K562 (cell line): ENCODE measurements at regions not wholly inside any gene's neighbourhood (a gene's known extent, or its start where the extent isn't known, plus 50 kb on each side); places are given as distances from the start of the nearest gene placed in this dataset.

Experiments
- ATAC-seq: fragments of 200-7000 bp; cut with Tn5 transposase; 3 replicates; pipeline ENCODE4 v1.9.1; 2020; ENCODE audit warnings: moderate library complexity
- BruUV-seq: library from RNA; stranded (reverse); fragments of 400-500 nt; replicated peaks from 2 replicates; lab custom pipeline; 2021; lab: Mats Ljungman, UMichigan
- CTCF ChIA-PET: fragments of 300-600 bp; formaldehyde crosslinking; extraction: SDS; loops from one replicate; lab custom pipeline; 2021; ENCODE audit warnings: low intra/inter-chr PET ratio; lab: Yijun Ruan, JAX
- POLR2A ChIA-PET: fragments of 300-600, 350-650 bp; sonication (Branson Sonifier 250); formaldehyde crosslinking; extraction: SDS; loops from one replicate; lab custom pipeline; 2021; ENCODE audit warnings: antibody characterized with exemption, inconsistent platforms; lab: Yijun Ruan, JAX
- DNase-seq, 4 experiments: peaks; one replicate each; pipeline versions ENCODE4 v3.0.0 to v3.0.0-alpha.2; 2011 to 2018; ENCODE audit warnings: low spot score in 3 of 4, mixed read lengths in 3 of 4; ENCODE audit errors: extremely low read depth in 1 of 4
- FAIRE-seq: peaks from 2 replicates; lab custom pipeline; 2011; peaks lifted over from hg19 to GRCh38; lab: Jason Lieb, UNC
- H2AFZ ChIP-seq: 2 replicates; pipeline ENCODE4 v1.6.0; 2011; ENCODE audit warnings: low read depth, low read length, control low read depth, inconsistent platforms
- H3K27ac ChIP-seq: fragments of 200-600 bp; 3 replicates; pipeline ENCODE4 v1.8.0; 2011; ENCODE audit warnings: low read depth, mild to moderate bottlenecking, control low read depth, inconsistent platforms, low read length, moderate library complexity, mixed read lengths; ENCODE audit errors: extremely low read depth
- H3K27me3 ChIP-seq, 2 experiments: fragments of 300-600 bp in 1 of 2; 2 replicates in 1 of 2; 3 replicates in 1 of 2; pipeline versions ENCODE4 v1.6.0 to v1.8.0; 2011; ENCODE audit warnings: inconsistent platforms in 2 of 2, low read length in 2 of 2, mild to moderate bottlenecking in 1 of 2, mixed read lengths in 1 of 2, moderate library complexity in 1 of 2; ENCODE audit not compliant: control insufficient read depth in 2 of 2, insufficient read depth in 2 of 2
- H3K36me3 ChIP-seq: fragments of 300-600 bp; 3 replicates; pipeline ENCODE4 v1.8.0; 2011; ENCODE audit warnings: mild to moderate bottlenecking, low read length, inconsistent platforms; ENCODE audit not compliant: control insufficient read depth, insufficient read depth
- H3K4me1 ChIP-seq, 2 experiments: fragments of 200-600 bp in 1 of 2; replicated peaks in 1 of 2; 2 replicates in 1 of 2; 3 replicates in 1 of 2; pipeline versions ENCODE4 v1.5.1 to v1.8.0; 2011; ENCODE audit warnings: inconsistent platforms in 2 of 2, low read length in 2 of 2, mild to moderate bottlenecking in 1 of 2, mixed read lengths in 1 of 2, moderate library complexity in 1 of 2; ENCODE audit not compliant: control insufficient read depth in 2 of 2, insufficient read depth in 2 of 2
- H3K4me2 ChIP-seq: 2 replicates; pipeline ENCODE4 v1.6.1; 2011; ENCODE audit warnings: low read length, control low read depth, inconsistent platforms, mixed read lengths; ENCODE audit not compliant: insufficient read depth
- H3K4me3 ChIP-seq: fragments of 200-600 bp; sonication (generic), shearing (Covaris generic); 2 replicates; pipeline ENCODE4 v1.5.1; 2016; ENCODE audit warnings: control low read depth, inconsistent platforms
- H3K79me2 ChIP-seq: fragments of 200-600 bp; 3 replicates; pipeline ENCODE4 v1.8.0; 2011; ENCODE audit warnings: low read length, inconsistent platforms; ENCODE audit not compliant: control insufficient read depth, insufficient read depth
- H3K9ac ChIP-seq, 2 experiments: 2 replicates each; pipeline versions ENCODE4 v1.6.0 to v1.6.1; 2011; ENCODE audit warnings: low read depth in 2 of 2, low read length in 2 of 2, control low read depth in 1 of 2, inconsistent platforms in 1 of 2, mild to moderate bottlenecking in 1 of 2, mixed read lengths in 1 of 2; ENCODE audit not compliant: insufficient read depth in 1 of 2
- H3K9me1 ChIP-seq: one replicate; pipeline ENCODE4 v1.6.0; 2011; ENCODE audit warnings: inconsistent platforms, mild to moderate bottlenecking, low read length, moderate library complexity; ENCODE audit not compliant: control insufficient read depth, insufficient read depth
- H3K9me3 ChIP-seq: replicated peaks from 2 replicates; pipeline ENCODE4 v1.5.1; 2011; ENCODE audit warnings: low read depth, low read length, inconsistent platforms; ENCODE audit not compliant: control insufficient read depth, insufficient read depth
- H4K20me1 ChIP-seq: replicated peaks from 2 replicates; pipeline ENCODE4 v1.6.1; 2011; ENCODE audit warnings: low read length, inconsistent platforms, mixed read lengths; ENCODE audit not compliant: control insufficient read depth, insufficient read depth
- ATF7 ChIP-seq: fragments of 450-650 bp; IDR thresholded peaks from 2 replicates; pipeline ENCODE4 v1.7.1; 2014; ENCODE audit warnings: mild to moderate bottlenecking, moderate library complexity
- CEBPG ChIP-seq, 3 experiments: fragments of 200-800 bp in 1 of 3; sonication (Bioruptor generic) in 1 of 3; sonication (generic) in 1 of 3; formaldehyde crosslinking in 1 of 3; IDR thresholded peaks in 2 of 3; conservative IDR thresholded peaks in 1 of 3; 2 replicates each; pipeline versions ENCODE4 v1.6.1 to v1.8.0; 2016 to 2022; ENCODE audit warnings: missing compliant biosample characterization in 2 of 3, missing genetic modification characterization in 2 of 3, mild to moderate bottlenecking in 1 of 3, missing genetic modification reagents in 1 of 3
- CHD2 ChIP-seq: IDR thresholded peaks from 2 replicates; pipeline ENCODE4 v1.6.1; 2011; ENCODE audit warnings: low read depth, low read length
- DDX20 ChIP-seq: fragments of 450-650 bp; IDR thresholded peaks from 2 replicates; pipeline ENCODE4 v1.6.1; 2016; ENCODE audit warnings: missing genetic modification characterization, low read depth, mild to moderate bottlenecking, missing compliant biosample characterization, moderate library complexity
- GABPB1 ChIP-seq: sonication (generic); formaldehyde crosslinking; IDR thresholded peaks from 2 replicates; pipeline ENCODE4 v1.8.0; 2022; ENCODE audit warnings: mild to moderate bottlenecking, missing genetic modification reagents
- KAT7 ChIP-seq: sonication (generic); formaldehyde crosslinking; IDR thresholded peaks from 2 replicates; pipeline ENCODE4 v1.8.0; 2022; ENCODE audit warnings: missing genetic modification reagents, mild to moderate bottlenecking, borderline replicate concordance
- KLF6 ChIP-seq: fragments of 250-450 bp; sonication (Bioruptor Pico); IDR thresholded peaks from 2 replicates; pipeline ENCODE4 v1.4.0; 2020; ENCODE audit warnings: mild to moderate bottlenecking, moderate library complexity, borderline replicate concordance
- MIER1 ChIP-seq: fragments of 450-650 bp; IDR thresholded peaks from 2 replicates; pipeline ENCODE4 v1.6.1; 2016; ENCODE audit warnings: antibody characterized with exemption, mild to moderate bottlenecking, low read depth
- RBBP5 ChIP-seq: fragments of 200-600 bp; sonication (generic); IDR thresholded peaks from 2 replicates; pipeline ENCODE4 v1.6.1; 2012; ENCODE audit warnings: borderline replicate concordance, mild to moderate bottlenecking, low read length, control low read depth, inconsistent platforms; ENCODE audit not compliant: insufficient read depth, poor library complexity, severe bottlenecking
- RCOR1 ChIP-seq, 2 experiments: IDR thresholded peaks; 2 replicates each; pipeline ENCODE4 v1.6.1; 2012; ENCODE audit warnings: low read depth in 2 of 2, low read length in 2 of 2, borderline replicate concordance in 1 of 2, improper control_type of control experiment in 1 of 2
- SNIP1 ChIP-seq: fragments of 450-650 bp; IDR thresholded peaks from 2 replicates; pipeline ENCODE4 v1.7.1; 2017; ENCODE audit warnings: low read depth, mild to moderate bottlenecking
- ZNF146 ChIP-seq: IDR thresholded peaks from one replicate; pipeline ENCODE4 v1.6.1; 2018; ENCODE audit warnings: missing compliant biosample characterization; ENCODE audit not compliant: unreplicated experiment
- ZNF398 ChIP-seq: fragments of 250-450 bp; sonication (Bioruptor Pico); IDR thresholded peaks from 2 replicates; pipeline ENCODE4 v1.8.0; 2021; ENCODE audit warnings: moderate library complexity, mild to moderate bottlenecking, inconsistent platforms
- ZNF583 ChIP-seq: fragments of 250-450 bp; sonication (Bioruptor Pico); IDR thresholded peaks from 2 replicates; pipeline ENCODE4 v1.4.0; 2020
- ZNF79 ChIP-seq: fragments of 250-450 bp; sonication (Bioruptor Pico); IDR thresholded peaks from 2 replicates; pipeline ENCODE4 v1.4.0; 2020; ENCODE audit warnings: low read depth, mild to moderate bottlenecking, moderate library complexity
- WGBS: fragments of 100-300 bp; shearing (Covaris generic); methylation state at CpG from one replicate; pipeline ENCODE4 v1.1.6; 2016; ENCODE audit warnings: low coverage, mixed read lengths; ENCODE audit not compliant: insufficient coverage; ENCODE audit errors: missing lambda C conversion rate; 5-methylcytosine and 5-hydroxymethylcytosine counted together
- in situ Hi-C: fragments of 300-500 bp; cut with MboI; formaldehyde crosslinking; loops from 4 replicates; pipeline ENCODE4 v1.15.0; 2018; ENCODE audit warnings: inconsistent platforms, mixed read lengths
- intact Hi-C: fragments of 100-400 bp; cut with micrococcal nuclease; formaldehyde crosslinking; loops from 2 replicates; pipeline ENCODE4 v1.14.2; 2022

GRCh38 chr7:9226500-9226899 lies 793.1 kb downstream of the NXPH1 start:
- Histone ChIP-seq H3K79me2 (no peaks in the 10 kb centered on the region), H3K4me1 (no peaks in the 10 kb centered on the region), H3K4me2 (no peak overlapping the region), H3K9ac (no peak overlapping the region), H2AFZ (no peak overlapping the region), H4K20me1 (no peaks in the 10 kb centered on the region)
- no peak for ATAC-seq
- 2% methylated on average over 4 of the region's 4 CpGs for WGBS
- intact Hi-C loops, result no loop called here
- TF ChIP-seq ZNF79, result no peak
- peak; percentile 23; the same call in 1 of the 2 replicates for TF ChIP-seq ATF7
- TF ChIP-seq, all 486 proteins: peak for 1
- CTCF ChIA-PET, result no interaction called here
- FAIRE-seq (no peak), DNase-seq (no peak)
- POLR2A ChIA-PET, result no interaction called here
- H3K27me3 ChIP-seq, result no peaks in the 10 kb centered on the region
- H3K36me3 ChIP-seq, result no peaks in the 10 kb centered on the region
- no peaks in the 10 kb centered on the region for H3K9me3 ChIP-seq
- no peaks in the 10 kb centered on the region for H3K9me1 ChIP-seq
- in situ Hi-C loops, result no loop called here
- no TSS peak for BruUV-seq
- no peak overlapping the region for H3K27ac ChIP-seq
- H3K4me3 ChIP-seq, result no peak overlapping the region

GRCh38 chr7:9231630-9232121 lies 798.3 kb downstream of the NXPH1 start:
- CTCF ChIA-PET, result no interaction called here
- no peak for DNase-seq
- FAIRE-seq, result no peak
- no TSS peak for BruUV-seq
- no peak overlapping the region for H3K27ac ChIP-seq
- H4K20me1 ChIP-seq, result no peaks in the 10 kb centered on the region
- in situ Hi-C loops (no loop called here), intact Hi-C loops (no loop called here)
- no peak for TF ChIP-seq KAT7
- no peak for TF ChIP-seq DDX20 (tag)
- TF ChIP-seq ZNF398 (CRISPR knock-in tag), result no peak
- TF ChIP-seq RBBP5, result no peak
- no peak for TF ChIP-seq ZNF583
- no peak for TF ChIP-seq CHD2
- TF ChIP-seq KLF6 (CRISPR knock-in tag), result no peak
- no peak for TF ChIP-seq SNIP1
- TF ChIP-seq ZNF146 (CRISPR knock-in tag), result no peak
- TF ChIP-seq MIER1, result no peak
- TF ChIP-seq CEBPG (CRISPR knock-in tag; IDR thresholded peaks at IDR 0.05), result no peak
- no peak for TF ChIP-seq CEBPG (tag; conservative IDR thresholded peaks at IDR 0.05 in 1 of 2, IDR thresholded peaks at IDR 0.05 in 1 of 2)
- TF ChIP-seq GABPB1, result no peak
- TF ChIP-seq RCOR1 (IDR thresholded peaks at IDR 0.05; ENCODE audit: borderline replicate concordance in 1 of 2, low read depth in 2 of 2, low read length in 2 of 2), result no peak
- no peaks in the 10 kb centered on the region for H3K36me3 ChIP-seq
- no peaks in the 10 kb centered on the region for H3K9me1 ChIP-seq
- no peak overlapping the region for H3K9ac ChIP-seq
- no peak overlapping the region for H3K4me2 ChIP-seq
- H3K79me2 ChIP-seq, result no peaks in the 10 kb centered on the region
- 2% methylated on average over 7 of the region's 7 CpGs for WGBS
- no peaks in the 10 kb centered on the region for H3K9me3 ChIP-seq
- POLR2A ChIA-PET, result no interaction called here
- H3K4me3 ChIP-seq, result no peak overlapping the region
- ATAC-seq, result no peak
- no peaks in the 10 kb centered on the region for H3K27me3 ChIP-seq
- H3K4me1 ChIP-seq, result no peaks in the 10 kb centered on the region
- no peak overlapping the region for H2AFZ ChIP-seq
